NT2/D1 (cell line): ENCODE measurements at regions not wholly inside any gene's neighbourhood (a gene's known extent, or its start where the extent isn't known, plus 50 kb on each side); places are given as distances from the start of the nearest gene placed in this dataset.

Experiments
- DNase-seq: peaks from one replicate; pipeline ENCODE4 v3.0.0-alpha.2; 2011; ENCODE audit warnings: low read depth, low spot score
- H3K27me3 ChIP-seq: 2 replicates; pipeline ENCODE4 v1.6.0; 2011; ENCODE audit warnings: mild to moderate bottlenecking; ENCODE audit not compliant: insufficient read length, insufficient read depth
- H3K36me3 ChIP-seq: 2 replicates; pipeline ENCODE4 v1.6.1; 2011; ENCODE audit warnings: mild to moderate bottlenecking, low read length, mixed read lengths; ENCODE audit not compliant: insufficient read depth, insufficient read length
- H3K4me1 ChIP-seq: 2 replicates; pipeline ENCODE4 v1.5.1; 2011; ENCODE audit not compliant: insufficient read depth, insufficient read length
- H3K4me3 ChIP-seq: 2 replicates; pipeline ENCODE4 v1.5.1; 2011; ENCODE audit warnings: low read depth; ENCODE audit not compliant: insufficient read length
- H3K9ac ChIP-seq: 2 replicates; pipeline ENCODE4 v1.6.0; 2011; ENCODE audit warnings: low read depth; ENCODE audit not compliant: insufficient read length
- H3K9me3 ChIP-seq: 2 replicates; pipeline ENCODE4 v1.5.1; 2011; ENCODE audit warnings: mild to moderate bottlenecking, low read length; ENCODE audit not compliant: insufficient read depth
- SUZ12 ChIP-seq: IDR thresholded peaks from 2 replicates; pipeline ENCODE4 v1.6.1; 2011; ENCODE audit not compliant: insufficient read length, insufficient read depth; ENCODE audit errors: extremely low read depth
- YY1 ChIP-seq: IDR thresholded peaks from 2 replicates; pipeline ENCODE4 v1.6.1; 2011; ENCODE audit not compliant: insufficient read length, insufficient read depth
- ZNF274 ChIP-seq: IDR thresholded peaks from 2 replicates; pipeline ENCODE4 v1.6.1; 2011; ENCODE audit warnings: mild to moderate bottlenecking, low read depth, low read length

GRCh38 chr5:155934964-155935363 lies 392.0 kb upstream of the SGCD start:
- no peak for DNase-seq
- H3K9me3 ChIP-seq, result no peaks in the 10 kb centered on the region
- TF ChIP-seq SUZ12, result no peak
- no peak for TF ChIP-seq YY1
- no peak for TF ChIP-seq ZNF274
- no peaks in the 10 kb centered on the region for H3K36me3 ChIP-seq
- no peak overlapping the region for H3K9ac ChIP-seq
- no peaks in the 10 kb centered on the region for H3K4me1 ChIP-seq
- H3K4me3 ChIP-seq, result no peak overlapping the region
- no peaks in the 10 kb centered on the region for H3K27me3 ChIP-seq

DNA sequence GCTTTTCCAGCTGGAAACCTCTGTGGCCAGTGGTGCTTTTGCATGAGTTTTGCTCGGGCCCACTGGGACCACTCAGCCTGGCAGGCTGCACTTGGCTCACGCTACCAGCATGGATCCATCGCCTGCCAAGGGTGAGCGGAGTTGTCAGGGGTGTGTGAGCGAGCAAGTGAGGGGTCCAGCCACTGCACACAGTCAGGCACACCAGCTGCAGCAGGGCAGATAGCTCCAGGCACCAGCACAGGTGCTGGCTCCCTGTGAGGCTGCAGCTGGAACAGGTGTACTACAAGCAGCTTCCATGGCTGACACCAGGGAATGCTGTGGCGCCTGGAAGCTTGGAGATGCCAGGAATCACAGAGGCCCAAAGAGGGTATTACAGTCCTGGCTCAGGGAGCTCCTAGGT lies 391.2 kb upstream of the SGCD start:
- Histone ChIP-seq H3K9ac (no peak overlapping the region), H3K4me3 (no peak overlapping the region), H3K4me1 (no peaks in the 10 kb centered on the region), H3K36me3 (no peaks in the 10 kb centered on the region), H3K9me3 (no peaks in the 10 kb centered on the region), H3K27me3 (no peaks in the 10 kb centered on the region)
- DNase-seq, result no peak
- TF ChIP-seq YY1 (no peak), ZNF274 (no peak), SUZ12 (no peak)

- no peaks in the 10 kb centered on the region for H3K9me3 ChIP-seq
Observed at GRCh38 chr5:155936520-155937406, 390.2 kb upstream of the SGCD start.

GRCh38 chr5:155938051-155938450 lies 388.9 kb upstream of the SGCD start:
- H3K27me3 ChIP-seq, result no peaks in the 10 kb centered on the region
- H3K36me3 ChIP-seq, result no peaks in the 10 kb centered on the region
- H3K9me3 ChIP-seq, result no peaks in the 10 kb centered on the region
- H3K9ac ChIP-seq, result no peak overlapping the region
- TF ChIP-seq ZNF274 (no peak), SUZ12 (no peak), YY1 (no peak)
- DNase-seq, result no peak
- H3K4me1 ChIP-seq, result no peaks in the 10 kb centered on the region
- H3K4me3 ChIP-seq, result no peak overlapping the region

More at GRCh38 chr5:155936520-155937406, 390.2 kb upstream of the SGCD start:
- no peak overlapping the region for H3K4me3 ChIP-seq
- no peaks in the 10 kb centered on the region for H3K4me1 ChIP-seq
- DNase-seq, result no peak
- H3K36me3 ChIP-seq, result no peaks in the 10 kb centered on the region
- TF ChIP-seq SUZ12, result no peak
- TF ChIP-seq YY1, result no peak
- TF ChIP-seq ZNF274, result no peak
- H3K9ac ChIP-seq, result no peak overlapping the region
- H3K27me3 ChIP-seq, result no peaks in the 10 kb centered on the region

DNA sequence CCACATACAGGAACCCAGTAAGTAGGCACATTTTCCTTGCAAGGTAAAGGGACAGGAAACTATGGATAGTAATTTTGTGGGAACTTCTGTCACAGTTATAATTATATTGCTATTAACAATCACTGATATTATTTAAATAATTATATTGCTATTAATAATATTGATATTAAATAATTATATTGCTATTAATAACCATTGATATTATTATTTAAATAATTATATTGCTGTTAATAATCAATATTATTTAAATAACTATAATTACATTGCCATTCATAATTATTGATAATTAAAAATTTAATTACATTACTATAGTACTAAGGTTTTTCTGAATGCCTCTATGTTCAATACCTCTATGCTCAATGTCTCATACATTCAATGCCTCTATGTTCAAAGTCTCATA lies 385.6 kb upstream of the SGCD start:
- no peak for DNase-seq
- Histone ChIP-seq H3K9me3 (no peaks in the 10 kb centered on the region), H3K9ac (no peak overlapping the region), H3K36me3 (no peaks in the 10 kb centered on the region), H3K4me1 (no peaks in the 10 kb centered on the region), H3K27me3 (no peaks in the 10 kb centered on the region), H3K4me3 (no peak overlapping the region)
- TF ChIP-seq YY1 (no peak), SUZ12 (no peak), ZNF274 (no peak)

GRCh38 chr5:155943516-155944407 lies 383.2 kb upstream of the SGCD start:
- Histone ChIP-seq H3K4me3 (no peak overlapping the region), H3K27me3 (no peaks in the 10 kb centered on the region), H3K9ac (no peak overlapping the region), H3K36me3 (no peaks in the 10 kb centered on the region), H3K9me3 (no peaks in the 10 kb centered on the region), H3K4me1 (no peaks in the 10 kb centered on the region)
- peak; percentile 36 for DNase-seq
- no peak for TF ChIP-seq YY1
- TF ChIP-seq ZNF274, result no peak
- TF ChIP-seq SUZ12, result no peak

GRCh38 chr5:155947394-155948062 lies 379.4 kb upstream of the SGCD start:
- Histone ChIP-seq H3K4me1 (no peaks in the 10 kb centered on the region), H3K4me3 (no peak overlapping the region), H3K36me3 (no peaks in the 10 kb centered on the region), H3K9ac (no peak overlapping the region), H3K9me3 (no peaks in the 10 kb centered on the region), H3K27me3 (no peaks in the 10 kb centered on the region)
- TF ChIP-seq ZNF274 (no peak), SUZ12 (no peak), YY1 (no peak)
- DNase-seq, result no peak
